ENCODE measurements at regions not wholly inside any gene's neighbourhood (a gene's known extent, or its start where the extent isn't known, plus 50 kb on each side); places are given as distances from the start of the nearest gene placed in this dataset.

DNA sequence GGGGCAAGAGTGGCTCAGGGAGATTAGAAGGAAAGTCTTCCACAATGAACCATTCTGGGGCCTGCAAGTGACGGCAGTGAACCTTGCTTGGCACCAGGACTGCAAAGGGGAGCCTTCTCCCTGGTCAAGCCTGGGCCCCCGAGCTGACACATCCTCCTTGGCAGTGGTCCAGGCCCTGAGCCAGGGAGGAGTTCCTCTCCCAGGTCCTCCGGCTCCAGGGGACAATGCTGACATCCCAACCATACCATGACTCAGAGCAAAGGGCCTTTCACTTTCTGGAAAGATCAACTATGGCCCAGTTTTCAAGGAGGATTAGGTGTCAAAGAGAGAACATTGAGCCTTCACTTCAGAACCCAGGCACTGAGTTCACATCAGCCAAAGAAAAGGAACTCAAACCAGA, 756.5 kb upstream of the TBX3 start:
- TF ChIP-seq, protein P1, sequence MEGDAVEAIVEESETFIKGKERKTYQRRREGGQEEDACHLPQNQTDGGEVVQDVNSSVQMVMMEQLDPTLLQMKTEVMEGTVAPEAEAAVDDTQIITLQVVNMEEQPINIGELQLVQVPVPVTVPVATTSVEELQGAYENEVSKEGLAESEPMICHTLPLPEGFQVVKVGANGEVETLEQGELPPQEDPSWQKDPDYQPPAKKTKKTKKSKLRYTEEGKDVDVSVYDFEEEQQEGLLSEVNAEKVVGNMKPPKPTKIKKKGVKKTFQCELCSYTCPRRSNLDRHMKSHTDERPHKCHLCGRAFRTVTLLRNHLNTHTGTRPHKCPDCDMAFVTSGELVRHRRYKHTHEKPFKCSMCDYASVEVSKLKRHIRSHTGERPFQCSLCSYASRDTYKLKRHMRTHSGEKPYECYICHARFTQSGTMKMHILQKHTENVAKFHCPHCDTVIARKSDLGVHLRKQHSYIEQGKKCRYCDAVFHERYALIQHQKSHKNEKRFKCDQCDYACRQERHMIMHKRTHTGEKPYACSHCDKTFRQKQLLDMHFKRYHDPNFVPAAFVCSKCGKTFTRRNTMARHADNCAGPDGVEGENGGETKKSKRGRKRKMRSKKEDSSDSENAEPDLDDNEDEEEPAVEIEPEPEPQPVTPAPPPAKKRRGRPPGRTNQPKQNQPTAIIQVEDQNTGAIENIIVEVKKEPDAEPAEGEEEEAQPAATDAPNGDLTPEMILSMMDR (IDR thresholded peaks at IDR 0.05; ENCODE audit: low read depth, low read length): no peak
- TF ChIP-seq POLR2A (IDR thresholded peaks at IDR 0.05; ENCODE audit: extremely low read depth, insufficient read length): no peak
- TF ChIP-seq, protein P2, sequence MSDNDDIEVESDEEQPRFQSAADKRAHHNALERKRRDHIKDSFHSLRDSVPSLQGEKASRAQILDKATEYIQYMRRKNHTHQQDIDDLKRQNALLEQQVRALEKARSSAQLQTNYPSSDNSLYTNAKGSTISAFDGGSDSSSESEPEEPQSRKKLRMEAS (IDR thresholded peaks at IDR 0.05; ENCODE audit: low read depth, low read length): no peak
- TF ChIP-seq MYC (IDR thresholded peaks at IDR 0.05; ENCODE audit: low read depth, low read length): no peak
